NOMO-1 treated with dmso at 0.1 percent for 144 hours (cell line): ENCODE measurements at regions not wholly inside any gene's neighbourhood (a gene's known extent, or its start where the extent isn't known, plus 50 kb on each side); places are given as distances from the start of the nearest gene placed in this dataset.

ENCODE experiments used
- DNase-seq: peaks from one replicate; lab custom pipeline; 2025; ENCODE audit not compliant: unreplicated experiment; lab: John Stamatoyannopoulos, UW

DNA sequence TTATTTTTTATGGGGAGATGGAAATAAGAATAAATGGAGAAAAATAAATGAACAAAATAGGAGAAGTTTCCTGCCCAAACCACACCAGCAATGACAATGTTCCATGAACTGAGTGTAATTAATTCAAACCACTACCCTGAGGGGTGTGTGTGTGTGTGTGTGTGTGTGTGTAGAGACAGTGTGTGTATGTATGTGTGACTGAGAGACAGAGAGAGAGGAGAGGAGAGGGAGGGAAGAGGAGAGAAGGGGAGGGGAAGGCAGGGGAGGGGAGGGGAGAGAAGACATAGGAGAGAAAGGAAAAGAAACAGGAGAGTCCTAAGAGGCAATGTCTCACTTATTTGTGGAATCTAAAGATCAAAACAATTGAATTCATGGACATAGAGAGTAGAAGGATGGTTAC, 65.0 kb upstream of the POU2AF1 start:
- no peak for DNase-seq

- DNase-seq: no peak
Measured at GRCh38 chr11:111443640-111444039, 64.6 kb upstream of the POU2AF1 start.

DNA sequence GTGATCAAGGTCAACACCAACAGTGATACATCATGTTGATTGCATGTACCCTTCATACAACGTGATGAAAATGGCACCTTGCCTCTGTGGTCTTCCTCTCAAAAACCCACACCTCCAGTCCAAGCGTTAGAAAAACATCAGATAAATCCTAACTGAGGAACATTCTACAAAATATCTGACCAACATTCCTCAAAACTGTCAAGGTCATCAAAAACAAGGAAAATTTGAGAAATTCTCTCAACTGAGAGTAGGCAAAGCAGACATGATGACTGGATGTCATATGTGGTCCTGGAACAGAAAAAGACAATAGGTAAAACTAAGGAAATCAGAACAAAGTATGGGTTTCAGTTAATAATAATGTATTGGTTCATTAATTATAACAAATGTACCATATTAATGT, 64.0 kb upstream of the POU2AF1 start:
- DNase-seq: no peak

DNA sequence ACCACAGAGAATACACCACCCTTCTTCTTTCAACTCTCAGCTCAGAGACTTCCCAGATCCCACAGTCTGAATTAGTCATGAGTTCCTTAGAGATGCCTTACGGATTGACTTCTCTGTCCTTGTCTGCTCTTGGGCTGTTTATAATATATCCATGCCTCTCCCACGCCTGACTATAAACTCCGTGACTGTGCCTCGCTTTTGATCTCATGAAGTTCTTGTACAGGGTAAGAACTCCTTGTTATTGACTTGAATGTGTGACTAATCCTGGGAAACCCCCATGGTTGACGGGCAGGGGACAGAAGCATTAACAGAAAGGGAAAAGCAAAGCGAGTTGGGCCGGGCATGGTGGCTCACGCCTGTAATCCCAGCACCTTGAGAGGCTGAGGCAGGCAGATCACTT, 62.4 kb upstream of the POU2AF1 start:
- no peak for DNase-seq

DNA sequence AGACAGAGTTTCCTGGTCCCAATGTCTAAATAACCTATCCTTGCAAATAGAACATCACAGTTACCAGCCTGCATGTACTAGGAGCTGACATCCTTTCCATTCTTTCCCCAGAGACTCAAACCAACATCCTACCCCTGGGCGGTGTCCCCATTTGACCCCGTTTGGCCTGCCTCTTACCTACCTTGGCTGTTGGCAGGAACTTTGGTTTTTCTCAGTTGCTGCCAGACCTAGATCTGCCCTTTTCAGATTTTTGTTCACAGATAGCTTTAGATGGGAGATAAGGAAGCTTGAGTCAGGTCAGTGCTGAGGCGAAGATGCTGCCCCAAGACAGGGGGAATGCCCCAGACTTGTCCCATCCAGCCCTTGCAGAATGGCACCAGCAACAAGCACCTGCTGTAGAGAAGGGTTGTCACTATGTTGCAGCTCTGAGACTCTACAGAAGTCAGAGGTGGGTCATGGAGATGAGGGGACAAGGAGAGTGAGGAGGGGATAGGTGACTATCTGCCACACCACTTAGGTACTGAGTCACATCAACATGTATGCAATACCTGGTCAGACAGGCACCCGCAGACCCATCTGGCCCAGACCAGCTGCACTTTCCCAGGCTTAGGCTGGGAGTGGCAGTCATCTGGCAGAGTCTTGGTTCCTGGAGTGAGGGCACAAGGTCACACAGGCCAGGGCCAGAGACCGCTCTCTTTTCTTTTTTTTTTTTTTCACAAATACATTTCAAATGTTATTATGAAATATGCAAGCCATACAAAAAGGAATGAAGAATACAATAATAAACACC, 61.5 kb upstream of the POU2AF1 start:
- DNase-seq: no peak

DNA sequence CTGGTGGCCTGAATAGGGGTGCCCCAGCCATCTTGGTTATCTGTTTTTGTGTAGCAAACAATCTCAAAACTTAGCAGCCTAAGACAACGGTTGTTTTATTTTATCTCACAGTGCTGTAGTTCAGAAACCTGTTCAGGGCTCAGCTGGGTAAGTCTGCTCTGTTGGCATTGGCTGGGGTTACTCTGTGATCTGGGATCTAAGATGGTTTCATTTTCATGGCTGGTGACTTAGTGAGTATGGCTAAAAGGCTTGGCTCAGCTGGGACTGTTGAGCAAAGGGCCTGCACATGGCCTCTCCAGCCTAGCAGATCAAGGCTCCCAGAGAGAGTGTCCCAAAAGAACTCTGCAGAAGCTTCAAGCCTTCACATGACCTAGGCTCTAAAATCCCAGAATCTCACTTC, 60.8 kb upstream of the POU2AF1 start:
- no peak for DNase-seq

- no peak for DNase-seq
Measured at GRCh38 chr11:111438846-111439520, 59.9 kb upstream of the POU2AF1 start.

DNA sequence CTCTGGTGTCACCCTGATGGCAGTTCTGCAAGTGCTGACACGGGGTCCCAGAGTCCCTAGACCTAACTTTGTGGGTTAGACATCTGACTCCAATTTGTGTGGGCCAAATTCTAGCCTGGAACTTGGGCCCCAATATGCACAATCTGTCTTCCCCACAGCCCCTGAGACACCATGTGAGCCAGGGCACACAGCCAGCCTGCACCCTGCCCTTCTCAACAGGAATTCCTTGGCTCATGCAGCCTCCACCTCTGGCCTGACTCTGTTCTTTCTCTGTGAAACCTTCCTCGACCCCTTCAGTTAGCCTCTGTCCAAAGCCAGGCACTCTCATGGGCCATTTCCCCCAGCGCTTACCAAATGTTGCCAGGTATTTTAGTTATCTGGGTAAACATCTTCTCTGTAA, 59.1 kb upstream of the POU2AF1 start:
- DNase-seq: no peak

DNA sequence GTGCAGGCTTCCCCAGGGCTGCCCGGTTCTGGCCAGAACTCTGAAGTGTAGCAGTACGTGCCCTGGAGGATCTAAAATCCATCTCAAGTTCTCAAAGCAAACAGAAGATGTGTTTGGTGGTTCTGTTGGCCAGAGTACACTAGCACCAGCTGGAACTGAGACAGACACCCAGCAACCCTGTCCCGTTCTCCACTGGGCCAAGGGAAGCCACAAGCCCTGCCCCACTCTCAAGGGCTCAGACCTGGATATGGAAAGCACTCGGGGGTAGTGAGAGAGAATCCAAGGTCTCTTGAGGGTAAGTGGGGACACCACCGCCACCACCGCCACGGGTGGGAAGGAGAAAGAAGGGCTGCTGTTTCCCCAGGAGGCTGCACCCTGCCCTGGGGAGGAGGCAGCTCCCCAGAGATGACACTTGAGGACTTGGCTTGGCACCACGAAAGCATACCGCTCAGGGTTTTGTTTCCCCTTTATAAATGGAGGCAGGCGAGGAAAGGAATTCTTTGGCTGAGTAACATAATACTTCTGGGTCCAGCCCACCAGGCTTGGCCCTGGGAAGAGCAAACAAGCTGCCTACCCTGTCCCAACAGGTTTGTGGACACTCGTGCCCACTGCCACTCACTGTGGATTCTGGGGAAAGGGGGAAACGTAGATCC, 56.1 kb upstream of the POU2AF1 start:
- DNase-seq: no peak

DNA sequence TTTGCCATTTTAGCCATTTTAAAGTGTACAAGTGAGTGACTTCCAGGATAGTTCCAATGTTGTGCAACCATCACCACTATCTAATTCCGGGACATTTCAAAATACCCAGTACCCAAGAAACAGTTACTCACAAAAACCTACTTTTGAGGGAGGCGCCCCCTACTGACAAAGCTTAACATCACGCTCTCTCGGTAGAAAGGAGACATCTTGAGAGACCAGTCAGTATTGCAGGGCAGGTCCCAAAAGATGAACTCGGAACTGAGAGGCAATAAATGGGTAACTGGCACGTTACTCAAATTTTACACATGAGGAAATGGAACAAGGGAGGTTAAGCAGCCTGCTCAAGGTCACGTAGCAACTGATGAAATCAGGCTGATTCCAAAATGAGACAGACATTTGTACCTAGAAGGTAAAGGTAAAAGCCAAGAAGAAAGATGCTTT, 50.0 kb upstream of the POU2AF1 start:
- peak; percentile 61 for DNase-seq
